ENCODE measurements at regions not wholly inside any gene's neighbourhood (a gene's known extent, or its start where the extent isn't known, plus 50 kb on each side); places are given as distances from the start of the nearest gene placed in this dataset.

GRCh38 chr9:102767076-102767475, 228.1 kb upstream of the CYLC2 start:
- TF ChIP-seq, protein P1, sequence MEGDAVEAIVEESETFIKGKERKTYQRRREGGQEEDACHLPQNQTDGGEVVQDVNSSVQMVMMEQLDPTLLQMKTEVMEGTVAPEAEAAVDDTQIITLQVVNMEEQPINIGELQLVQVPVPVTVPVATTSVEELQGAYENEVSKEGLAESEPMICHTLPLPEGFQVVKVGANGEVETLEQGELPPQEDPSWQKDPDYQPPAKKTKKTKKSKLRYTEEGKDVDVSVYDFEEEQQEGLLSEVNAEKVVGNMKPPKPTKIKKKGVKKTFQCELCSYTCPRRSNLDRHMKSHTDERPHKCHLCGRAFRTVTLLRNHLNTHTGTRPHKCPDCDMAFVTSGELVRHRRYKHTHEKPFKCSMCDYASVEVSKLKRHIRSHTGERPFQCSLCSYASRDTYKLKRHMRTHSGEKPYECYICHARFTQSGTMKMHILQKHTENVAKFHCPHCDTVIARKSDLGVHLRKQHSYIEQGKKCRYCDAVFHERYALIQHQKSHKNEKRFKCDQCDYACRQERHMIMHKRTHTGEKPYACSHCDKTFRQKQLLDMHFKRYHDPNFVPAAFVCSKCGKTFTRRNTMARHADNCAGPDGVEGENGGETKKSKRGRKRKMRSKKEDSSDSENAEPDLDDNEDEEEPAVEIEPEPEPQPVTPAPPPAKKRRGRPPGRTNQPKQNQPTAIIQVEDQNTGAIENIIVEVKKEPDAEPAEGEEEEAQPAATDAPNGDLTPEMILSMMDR (IDR thresholded peaks at IDR 0.05) = no peak
- no peak for TF ChIP-seq POLR2A (IDR thresholded peaks at IDR 0.05)
- no peak for TF ChIP-seq POLR2AphosphoS5 (IDR thresholded peaks at IDR 0.05)

All from prostate gland (tissue), 2 donors.